ENCODE measurements at regions not wholly inside any gene's neighbourhood (a gene's known extent, or its start where the extent isn't known, plus 50 kb on each side); places are given as distances from the start of the nearest gene placed in this dataset.

DNA sequence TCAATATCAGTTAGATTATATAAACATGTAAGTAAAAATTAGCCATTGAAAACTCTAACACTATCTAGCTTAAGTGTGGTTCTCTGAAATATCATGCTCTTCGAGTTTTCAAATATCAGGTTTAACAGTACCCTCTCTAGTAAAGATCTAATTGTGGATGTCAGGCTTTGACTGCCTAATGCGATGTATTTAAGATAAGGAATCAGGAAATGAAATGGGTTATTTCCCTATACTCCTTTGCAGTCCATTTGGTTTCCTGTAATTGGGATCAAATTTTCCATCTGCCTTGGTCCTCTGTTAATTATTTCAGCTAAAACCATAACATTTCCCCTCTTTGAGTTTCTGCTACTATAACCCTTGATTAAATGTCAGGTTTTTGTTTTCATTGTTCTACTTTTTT is 361.3 kb upstream of the MMS22L start:
- TF ChIP-seq ZNF565 (CRISPR knock-in tag; conservative IDR thresholded peaks at IDR 0.05; ENCODE audit: low read depth): no peak
- no peak for ATAC-seq

DNA sequence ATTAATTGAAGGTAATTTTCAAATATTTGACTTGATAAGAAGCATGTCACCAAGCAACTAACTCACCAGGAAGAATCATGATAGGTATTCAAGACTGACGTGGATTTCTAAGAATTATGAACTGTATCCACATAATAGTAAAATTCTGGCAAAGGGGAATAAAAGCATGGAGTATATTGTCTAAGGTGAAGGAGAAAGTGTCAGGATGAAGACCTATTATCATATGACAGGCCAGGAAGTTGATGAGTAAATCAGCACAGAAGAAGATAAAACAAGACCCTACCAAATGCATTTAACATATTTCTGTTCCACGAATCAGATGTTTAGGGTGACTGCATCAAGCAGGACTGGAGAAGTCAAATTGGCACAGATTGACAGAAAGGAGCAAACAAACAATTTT is 362.7 kb upstream of the MMS22L start:
- no peak for ATAC-seq

DNA sequence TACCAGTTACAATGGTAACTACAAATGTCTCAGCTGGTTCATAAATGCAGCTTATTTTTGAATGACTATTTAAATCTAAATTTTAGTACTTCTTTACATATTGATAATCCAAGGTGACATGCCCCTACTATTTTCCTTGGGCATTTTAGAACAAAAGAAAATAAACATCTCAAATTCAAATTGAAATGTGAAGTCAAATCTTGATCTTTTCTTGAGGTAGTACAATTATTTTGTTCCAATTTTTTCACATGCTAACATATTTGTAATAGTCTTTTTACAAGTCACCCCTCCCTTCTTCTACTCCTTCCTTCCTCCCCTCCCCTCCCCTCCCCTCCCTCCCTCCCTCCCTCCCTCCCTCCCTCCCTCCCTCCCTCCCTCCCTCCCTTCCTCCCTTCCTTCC is 370.1 kb upstream of the MMS22L start:
- TF ChIP-seq ZC3H10 (CRISPR knock-in tag; IDR thresholded peaks at IDR 0.05): no peak
- no peak for TF ChIP-seq ZFP3 (CRISPR knock-in tag; IDR thresholded peaks at IDR 0.05)
- TF ChIP-seq, protein P1, sequence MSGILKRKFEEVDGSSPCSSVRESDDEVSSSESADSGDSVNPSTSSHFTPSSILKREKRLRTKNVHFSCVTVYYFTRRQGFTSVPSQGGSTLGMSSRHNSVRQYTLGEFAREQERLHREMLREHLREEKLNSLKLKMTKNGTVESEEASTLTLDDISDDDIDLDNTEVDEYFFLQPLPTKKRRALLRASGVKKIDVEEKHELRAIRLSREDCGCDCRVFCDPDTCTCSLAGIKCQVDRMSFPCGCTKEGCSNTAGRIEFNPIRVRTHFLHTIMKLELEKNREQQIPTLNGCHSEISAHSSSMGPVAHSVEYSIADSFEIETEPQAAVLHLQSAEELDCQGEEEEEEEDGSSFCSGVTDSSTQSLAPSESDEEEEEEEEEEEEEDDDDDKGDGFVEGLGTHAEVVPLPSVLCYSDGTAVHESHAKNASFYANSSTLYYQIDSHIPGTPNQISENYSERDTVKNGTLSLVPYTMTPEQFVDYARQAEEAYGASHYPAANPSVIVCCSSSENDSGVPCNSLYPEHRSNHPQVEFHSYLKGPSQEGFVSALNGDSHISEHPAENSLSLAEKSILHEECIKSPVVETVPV (CRISPR knock-in tag; IDR thresholded peaks at IDR 0.05): no peak
- no peak for TF ChIP-seq SNAI2 (CRISPR knock-in tag; IDR thresholded peaks at IDR 0.05)
- no peak for TF ChIP-seq ZFP30 (CRISPR knock-in tag; IDR thresholded peaks at IDR 0.05)
- no peak for TF ChIP-seq PPARA (CRISPR knock-in tag; IDR thresholded peaks at IDR 0.05; ENCODE audit: borderline replicate concordance)
- TF ChIP-seq, protein P2, sequence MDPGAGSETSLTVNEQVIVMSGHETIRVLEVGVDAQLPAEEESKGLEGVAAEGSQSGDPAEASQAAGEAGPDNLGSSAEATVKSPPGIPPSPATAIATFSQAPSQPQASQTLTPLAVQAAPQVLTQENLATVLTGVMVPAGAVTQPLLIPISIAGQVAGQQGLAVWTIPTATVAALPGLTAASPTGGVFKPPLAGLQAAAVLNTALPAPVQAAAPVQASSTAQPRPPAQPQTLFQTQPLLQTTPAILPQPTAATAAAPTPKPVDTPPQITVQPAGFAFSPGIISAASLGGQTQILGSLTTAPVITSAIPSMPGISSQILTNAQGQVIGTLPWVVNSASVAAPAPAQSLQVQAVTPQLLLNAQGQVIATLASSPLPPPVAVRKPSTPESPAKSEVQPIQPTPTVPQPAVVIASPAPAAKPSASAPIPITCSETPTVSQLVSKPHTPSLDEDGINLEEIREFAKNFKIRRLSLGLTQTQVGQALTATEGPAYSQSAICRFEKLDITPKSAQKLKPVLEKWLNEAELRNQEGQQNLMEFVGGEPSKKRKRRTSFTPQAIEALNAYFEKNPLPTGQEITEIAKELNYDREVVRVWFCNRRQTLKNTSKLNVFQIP (CRISPR knock-in tag; IDR thresholded peaks at IDR 0.05; ENCODE audit: borderline replicate concordance, low read depth): no peak
- ATAC-seq: no peak

More for the DNA sequence above, 362.7 kb upstream of the MMS22L start:
- TF ChIP-seq, protein P3, sequence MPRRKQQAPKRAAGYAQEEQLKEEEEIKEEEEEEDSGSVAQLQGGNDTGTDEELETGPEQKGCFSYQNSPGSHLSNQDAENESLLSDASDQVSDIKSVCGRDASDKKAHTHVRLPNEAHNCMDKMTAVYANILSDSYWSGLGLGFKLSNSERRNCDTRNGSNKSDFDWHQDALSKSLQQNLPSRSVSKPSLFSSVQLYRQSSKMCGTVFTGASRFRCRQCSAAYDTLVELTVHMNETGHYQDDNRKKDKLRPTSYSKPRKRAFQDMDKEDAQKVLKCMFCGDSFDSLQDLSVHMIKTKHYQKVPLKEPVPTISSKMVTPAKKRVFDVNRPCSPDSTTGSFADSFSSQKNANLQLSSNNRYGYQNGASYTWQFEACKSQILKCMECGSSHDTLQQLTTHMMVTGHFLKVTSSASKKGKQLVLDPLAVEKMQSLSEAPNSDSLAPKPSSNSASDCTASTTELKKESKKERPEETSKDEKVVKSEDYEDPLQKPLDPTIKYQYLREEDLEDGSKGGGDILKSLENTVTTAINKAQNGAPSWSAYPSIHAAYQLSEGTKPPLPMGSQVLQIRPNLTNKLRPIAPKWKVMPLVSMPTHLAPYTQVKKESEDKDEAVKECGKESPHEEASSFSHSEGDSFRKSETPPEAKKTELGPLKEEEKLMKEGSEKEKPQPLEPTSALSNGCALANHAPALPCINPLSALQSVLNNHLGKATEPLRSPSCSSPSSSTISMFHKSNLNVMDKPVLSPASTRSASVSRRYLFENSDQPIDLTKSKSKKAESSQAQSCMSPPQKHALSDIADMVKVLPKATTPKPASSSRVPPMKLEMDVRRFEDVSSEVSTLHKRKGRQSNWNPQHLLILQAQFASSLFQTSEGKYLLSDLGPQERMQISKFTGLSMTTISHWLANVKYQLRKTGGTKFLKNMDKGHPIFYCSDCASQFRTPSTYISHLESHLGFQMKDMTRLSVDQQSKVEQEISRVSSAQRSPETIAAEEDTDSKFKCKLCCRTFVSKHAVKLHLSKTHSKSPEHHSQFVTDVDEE (CRISPR knock-in tag; IDR thresholded peaks at IDR 0.05): no peak
- TF ChIP-seq, protein P1 (CRISPR knock-in tag; IDR thresholded peaks at IDR 0.05): no peak
- TF ChIP-seq OSR1 (CRISPR knock-in tag; IDR thresholded peaks at IDR 0.05): no peak
- no peak for TF ChIP-seq ESRRG (CRISPR knock-in tag; IDR thresholded peaks at IDR 0.05)
- TF ChIP-seq ZNF70 (CRISPR knock-in tag; IDR thresholded peaks at IDR 0.05): no peak
- no peak for TF ChIP-seq TCF4 (CRISPR knock-in tag; IDR thresholded peaks at IDR 0.05; ENCODE audit: borderline replicate concordance)
- no peak for TF ChIP-seq ZC3H10 (CRISPR knock-in tag; IDR thresholded peaks at IDR 0.05)
- no peak for TF ChIP-seq TOX (CRISPR knock-in tag; IDR thresholded peaks at IDR 0.05; ENCODE audit: borderline replicate concordance)
- TF ChIP-seq SNAI2 (CRISPR knock-in tag; IDR thresholded peaks at IDR 0.05): no peak
- TF ChIP-seq, protein P2 (CRISPR knock-in tag; IDR thresholded peaks at IDR 0.05; ENCODE audit: borderline replicate concordance, low read depth): no peak
- TF ChIP-seq, protein P4, sequence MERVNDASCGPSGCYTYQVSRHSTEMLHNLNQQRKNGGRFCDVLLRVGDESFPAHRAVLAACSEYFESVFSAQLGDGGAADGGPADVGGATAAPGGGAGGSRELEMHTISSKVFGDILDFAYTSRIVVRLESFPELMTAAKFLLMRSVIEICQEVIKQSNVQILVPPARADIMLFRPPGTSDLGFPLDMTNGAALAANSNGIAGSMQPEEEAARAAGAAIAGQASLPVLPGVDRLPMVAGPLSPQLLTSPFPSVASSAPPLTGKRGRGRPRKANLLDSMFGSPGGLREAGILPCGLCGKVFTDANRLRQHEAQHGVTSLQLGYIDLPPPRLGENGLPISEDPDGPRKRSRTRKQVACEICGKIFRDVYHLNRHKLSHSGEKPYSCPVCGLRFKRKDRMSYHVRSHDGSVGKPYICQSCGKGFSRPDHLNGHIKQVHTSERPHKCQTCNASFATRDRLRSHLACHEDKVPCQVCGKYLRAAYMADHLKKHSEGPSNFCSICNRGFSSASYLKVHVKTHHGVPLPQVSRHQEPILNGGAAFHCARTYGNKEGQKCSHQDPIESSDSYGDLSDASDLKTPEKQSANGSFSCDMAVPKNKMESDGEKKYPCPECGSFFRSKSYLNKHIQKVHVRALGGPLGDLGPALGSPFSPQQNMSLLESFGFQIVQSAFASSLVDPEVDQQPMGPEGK (CRISPR knock-in tag; IDR thresholded peaks at IDR 0.05; ENCODE audit: borderline replicate concordance): no peak
- no peak for TF ChIP-seq ZFP3 (CRISPR knock-in tag; IDR thresholded peaks at IDR 0.05)

DNA sequence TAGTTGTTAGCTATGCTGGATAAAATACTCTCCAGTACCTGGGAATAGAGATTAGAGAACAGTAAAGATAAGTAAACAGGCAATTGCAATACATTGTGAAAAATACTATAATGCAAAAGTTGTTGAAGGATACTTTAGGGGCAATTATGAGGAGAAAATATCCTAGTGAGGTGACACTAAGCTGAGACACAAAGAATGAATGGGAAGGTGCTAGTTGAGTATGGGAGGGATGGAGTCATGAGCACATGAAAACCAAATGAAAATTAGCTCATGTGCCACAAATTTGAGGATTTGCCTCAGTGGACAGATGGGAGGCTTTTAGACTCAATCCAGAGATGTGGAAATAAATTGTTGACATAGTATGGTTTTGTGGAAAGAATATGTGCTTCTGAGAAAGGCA is 370.5 kb upstream of the MMS22L start:
- ATAC-seq: no peak
- no peak for TF ChIP-seq BACH2 (CRISPR knock-in tag; IDR thresholded peaks at IDR 0.05; ENCODE audit: borderline replicate concordance)
- TF ChIP-seq ZC3H10 (CRISPR knock-in tag; IDR thresholded peaks at IDR 0.05): no peak
- TF ChIP-seq, protein P2 (CRISPR knock-in tag; IDR thresholded peaks at IDR 0.05; ENCODE audit: borderline replicate concordance, low read depth): no peak
- TF ChIP-seq OSR1 (CRISPR knock-in tag; IDR thresholded peaks at IDR 0.05): no peak
- TF ChIP-seq ISL1 (CRISPR knock-in tag; IDR thresholded peaks at IDR 0.05): no peak

Measured in SK-N-SH treated with all-trans-retinoic acid at 6 μM for 48 hours (cell line).